ENCODE measurements at regions not wholly inside any gene's neighbourhood (a gene's known extent, or its start where the extent isn't known, plus 50 kb on each side); places are given as distances from the start of the nearest gene placed in this dataset.

DNA sequence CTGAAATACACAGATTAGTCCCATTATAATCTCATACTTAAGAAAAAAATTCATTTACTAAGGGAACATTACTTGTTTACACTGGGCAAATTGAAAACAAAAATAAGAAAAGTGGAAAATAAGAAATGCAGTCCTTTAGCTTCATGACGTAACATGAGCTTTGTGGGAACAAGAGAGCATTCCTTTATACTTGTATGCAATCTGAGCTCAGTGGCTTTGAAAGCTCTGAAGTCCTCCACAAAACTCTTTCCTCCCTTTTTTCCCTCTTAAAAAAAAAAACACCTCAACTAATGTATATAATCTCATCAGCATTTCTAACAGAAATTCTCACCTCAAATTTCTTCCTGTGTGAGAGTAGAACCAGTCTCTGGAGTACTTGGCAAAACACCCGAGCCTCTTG lies 76.9 kb upstream of the OTX2 start:
- TF ChIP-seq CTCF (IDR thresholded peaks at IDR 0.05) (no peak), POLR2AphosphoS5 (IDR thresholded peaks at IDR 0.05) (no peak), POLR2A (IDR thresholded peaks at IDR 0.05) (no peak), EP300 (IDR thresholded peaks at IDR 0.05) (no peak)

Data from suprapubic skin (tissue), 4 donors.